GM18951 (cell line): ENCODE measurements at regions not wholly inside any gene's neighbourhood (a gene's known extent, or its start where the extent isn't known, plus 50 kb on each side); places are given as distances from the start of the nearest gene placed in this dataset.
"Not testable (repeated sequence)": the region's sequence is repeated elsewhere in the genome, so short reads cannot be mapped to it uniquely, and the experiment has no call there.

ENCODE experiments used
- POLR2A ChIP-seq: IDR thresholded peaks from 4 replicates; pipeline ENCODE4 v1.6.1; 2011; ENCODE audit warnings: mild to moderate bottlenecking; ENCODE audit not compliant: insufficient read length, insufficient read depth; ENCODE audit errors: extremely low read depth
- in situ Hi-C: fragments of 300-500 bp; cut with MboI; formaldehyde crosslinking; loops from one replicate; pipeline ENCODE4 v1.12.0; 2022; ENCODE audit warnings: low sequenced_read_pairs, mixed read lengths, inconsistent platforms; ENCODE audit not compliant: unreplicated experiment

DNA sequence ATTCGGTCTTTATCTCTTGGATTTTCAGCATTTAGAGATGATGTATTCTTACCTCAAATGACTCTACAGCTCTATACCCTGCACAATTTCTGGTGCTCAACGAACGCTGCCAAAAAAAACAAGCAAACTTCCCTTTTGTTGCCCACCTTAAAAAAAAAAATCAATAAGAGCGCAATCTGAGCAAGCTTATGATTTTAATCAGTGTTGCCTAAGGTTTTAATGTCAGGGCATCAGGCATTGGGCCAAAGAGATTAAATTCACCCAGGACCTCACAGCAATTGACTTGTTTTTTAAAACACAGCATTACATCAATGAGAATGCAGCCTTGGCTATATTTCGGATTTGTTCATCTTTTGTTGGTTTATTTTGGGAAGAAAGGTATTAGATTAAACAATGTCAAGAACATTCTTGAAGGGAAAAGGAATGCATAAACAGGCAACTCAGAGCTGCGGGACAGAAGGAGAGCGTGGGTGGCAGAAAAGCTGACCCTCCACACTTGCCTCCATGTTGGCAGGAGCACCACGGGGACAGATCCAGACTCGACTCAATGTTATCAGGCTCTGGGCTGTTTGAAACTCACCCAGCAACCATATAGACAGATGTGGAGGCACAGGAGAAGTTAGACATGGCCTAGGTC, 127.5 kb upstream of the DAPK1 start:
- in situ Hi-C loops = no loop called here
- TF ChIP-seq POLR2A = no peak

- TF ChIP-seq POLR2A = no peak
- in situ Hi-C loops = no loop called here
Measured at GRCh38 chr9:87371795-87372355, 125.8 kb upstream of the DAPK1 start.

DNA sequence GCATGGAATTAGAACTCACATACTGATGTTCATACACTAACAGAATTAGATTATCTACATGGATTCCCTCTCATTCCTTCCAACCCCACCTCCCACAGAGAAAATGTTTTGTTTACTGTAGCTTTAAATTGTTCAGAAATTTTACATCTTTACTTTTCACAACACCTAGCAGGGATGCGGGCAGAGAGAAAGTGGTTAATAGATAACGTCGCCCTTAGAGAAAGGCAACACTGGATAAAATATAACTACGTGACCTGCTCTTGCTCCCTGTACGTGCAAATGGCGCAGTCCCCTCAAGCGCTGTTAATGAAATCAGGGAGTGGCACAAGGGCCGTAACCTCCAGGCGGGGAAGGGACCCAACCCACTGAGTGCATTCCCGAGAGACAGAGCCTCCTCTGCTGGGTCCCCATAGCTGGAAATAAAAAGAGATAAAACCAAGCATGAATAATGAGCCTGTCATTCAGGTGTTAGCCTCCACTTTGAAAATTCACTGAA, 125.3 kb upstream of the DAPK1 start:
- in situ Hi-C loops = no loop called here
- no peak for TF ChIP-seq POLR2A

DNA sequence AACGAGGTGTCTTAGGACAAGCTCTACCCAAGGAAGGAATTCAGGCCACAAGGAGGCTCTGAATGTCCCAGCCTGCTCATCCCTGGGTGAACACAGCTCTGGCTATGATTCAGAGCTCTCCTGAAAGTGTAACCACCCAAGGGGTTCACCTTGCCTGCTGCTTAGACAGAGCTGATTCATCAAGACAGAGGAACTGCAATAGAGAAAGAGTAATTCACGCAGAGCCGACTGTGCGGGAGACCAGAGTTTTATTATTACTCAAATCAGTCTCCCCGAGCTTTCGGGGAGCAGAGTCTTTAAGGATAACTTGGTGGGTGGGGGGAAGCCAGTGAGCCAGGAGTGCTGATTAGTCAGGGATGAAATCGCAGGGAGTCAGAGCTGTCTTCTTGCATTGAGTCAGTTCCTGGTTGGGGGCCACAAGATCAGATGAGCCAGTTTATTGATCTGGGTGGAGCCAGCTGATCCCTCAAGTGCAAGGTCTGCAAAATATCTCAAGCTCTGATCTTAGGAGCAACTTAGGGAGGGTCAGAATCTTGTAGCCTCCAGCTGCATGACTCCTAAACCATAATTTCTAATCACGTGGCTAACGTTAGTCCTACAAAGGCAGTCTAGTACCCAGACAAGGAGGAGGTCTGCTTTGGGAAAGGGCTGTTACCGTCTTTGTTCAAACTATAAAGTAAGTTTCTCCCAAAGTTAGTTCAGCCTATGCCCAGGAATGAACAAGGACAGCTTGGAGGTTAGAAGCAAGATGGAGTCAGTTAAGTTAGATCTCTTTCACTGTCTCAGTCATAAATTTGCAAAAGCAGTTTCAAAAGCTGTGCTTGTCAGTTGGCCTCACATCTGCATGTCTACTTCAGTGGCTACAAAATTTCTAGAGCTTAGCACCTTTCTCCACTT, 123.4 kb upstream of the DAPK1 start:
- in situ Hi-C loops = not testable (repeated sequence)

DNA sequence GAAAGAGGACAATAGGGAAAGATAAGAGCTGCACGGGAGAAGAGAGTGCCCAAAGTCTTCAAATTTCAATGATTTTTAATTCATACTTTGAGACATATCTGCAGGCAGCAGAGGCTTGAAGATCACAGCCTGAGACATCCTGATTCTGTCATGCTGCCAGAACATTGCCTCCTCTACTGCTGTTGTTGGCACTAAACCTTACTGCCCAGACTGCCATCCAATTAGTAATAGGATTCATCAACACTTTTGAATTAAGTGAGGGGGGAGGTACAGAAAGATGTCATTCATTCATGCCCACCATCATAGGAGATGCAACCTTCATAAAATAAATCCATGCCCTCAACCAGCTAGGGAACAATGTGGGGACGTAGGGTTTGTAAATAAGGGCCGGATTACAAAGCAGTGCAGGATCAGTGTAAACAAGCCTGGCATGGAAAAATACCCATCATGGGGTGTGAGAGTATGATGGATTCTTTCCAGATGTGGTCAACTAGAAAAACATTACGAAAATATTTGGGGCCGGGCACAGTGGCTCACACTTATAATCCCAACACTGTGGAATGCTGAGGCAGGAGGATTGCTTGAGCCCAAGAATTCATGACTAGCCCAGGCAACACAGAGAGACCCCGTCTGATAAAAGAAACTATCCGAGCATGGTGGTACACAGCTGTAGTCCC, 122.1 kb upstream of the DAPK1 start:
- TF ChIP-seq POLR2A = no peak
- in situ Hi-C loops = no loop called here

GRCh38 chr9:87378676-87379075, 119.0 kb upstream of the DAPK1 start:
- in situ Hi-C loops = no loop called here
- no peak for TF ChIP-seq POLR2A

GRCh38 chr9:87379300-87379699, 118.4 kb upstream of the DAPK1 start:
- in situ Hi-C loops = no loop called here
- no peak for TF ChIP-seq POLR2A

- in situ Hi-C loops = no loop called here
- TF ChIP-seq POLR2A = no peak
Measured at GRCh38 chr9:87381050-87381711, 116.5 kb upstream of the DAPK1 start.

GRCh38 chr9:87381746-87382145, 115.9 kb upstream of the DAPK1 start:
- in situ Hi-C loops = no loop called here

GRCh38 chr9:87382900-87383299, 114.8 kb upstream of the DAPK1 start:
- in situ Hi-C loops = no loop called here

More at GRCh38 chr9:87381746-87382145, 115.9 kb upstream of the DAPK1 start:
- TF ChIP-seq POLR2A = no peak

DNA sequence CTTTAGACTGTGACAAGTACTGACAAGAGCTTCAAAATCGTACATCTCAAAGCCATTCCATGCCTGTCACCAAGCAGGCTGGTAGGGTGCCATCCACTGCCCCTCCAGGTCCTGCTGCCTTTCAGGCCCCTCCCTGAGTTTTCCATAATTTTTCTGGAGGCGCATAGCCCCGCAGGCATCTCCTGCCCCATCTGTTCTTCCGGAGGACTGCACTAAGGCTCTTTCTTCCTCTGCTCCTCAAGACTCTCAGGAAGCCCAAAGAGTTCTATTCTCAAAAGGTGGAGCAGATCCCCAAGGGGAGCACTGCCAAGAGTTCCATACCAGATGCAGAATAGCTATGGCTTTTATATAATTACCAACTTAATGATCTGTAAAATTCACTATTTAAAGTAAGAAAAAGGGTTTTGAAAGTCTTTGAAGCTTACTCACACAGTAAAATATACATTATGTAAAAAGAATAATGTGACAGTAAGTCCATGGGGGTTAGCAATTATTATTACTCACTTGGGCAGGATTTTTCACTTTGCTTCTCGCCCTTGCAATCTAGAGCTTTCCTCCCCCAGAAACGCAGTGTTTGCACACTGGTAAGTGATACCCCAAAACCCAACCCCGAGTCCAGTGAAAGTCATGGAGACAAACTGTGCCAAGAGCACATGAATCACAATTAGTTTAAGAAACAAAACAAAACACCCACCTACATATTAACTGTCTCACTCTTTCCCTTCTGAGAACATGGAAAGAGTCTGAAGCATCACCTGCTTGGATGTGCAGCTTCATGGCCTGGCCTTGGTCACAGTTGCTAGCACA, 114.1 kb upstream of the DAPK1 start:
- no peak for TF ChIP-seq POLR2A
- in situ Hi-C loops = no loop called here

More at GRCh38 chr9:87382900-87383299, 114.8 kb upstream of the DAPK1 start:
- TF ChIP-seq POLR2A = no peak

DNA sequence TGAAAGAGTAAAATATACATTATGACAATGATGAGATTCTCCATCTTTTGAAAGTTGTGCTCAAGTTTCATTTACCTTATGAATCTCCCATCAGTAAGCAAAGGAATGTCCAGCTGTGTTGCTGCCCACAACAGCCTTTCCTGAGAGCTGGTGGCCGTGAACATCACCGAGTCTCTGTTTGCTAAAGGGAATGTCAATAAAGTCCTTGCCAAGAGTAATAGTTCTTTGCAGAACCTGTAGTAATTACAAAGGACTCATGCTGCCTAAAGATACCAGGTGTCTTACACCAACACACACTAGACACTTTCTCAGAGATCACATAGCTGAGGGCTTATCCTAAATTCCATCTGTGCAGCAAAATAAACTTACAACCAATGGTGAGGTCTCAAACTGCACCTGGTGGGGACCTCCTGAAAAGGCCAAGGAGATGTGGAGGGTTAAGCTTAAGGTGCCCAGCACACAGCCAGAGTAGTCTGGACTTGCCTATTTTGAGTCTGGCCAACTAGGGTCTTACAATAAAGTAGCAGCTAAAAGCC, 111.1 kb upstream of the DAPK1 start:
- in situ Hi-C loops = no loop called here
- no peak for TF ChIP-seq POLR2A
